Gastroesophageal sphincter (tissue), 4 donors: ENCODE measurements at regions not wholly inside any gene's neighbourhood (a gene's known extent, or its start where the extent isn't known, plus 50 kb on each side); places are given as distances from the start of the nearest gene placed in this dataset.

Experiments
- ATAC-seq: fragments of 150-250 bp; one replicate; pipeline ENCODE4 v1.9.1; 2016; ENCODE audit warnings: mild to moderate bottlenecking, moderate library complexity
- H3K27ac ChIP-seq, 4 donors: fragments of 200-600 bp; sonication (generic) in 3 of 4; 1 replicate in 3 of 4; 2 replicates in 1 of 4; pipeline ENCODE4 v1.5.1; 2016 to 2019
- H3K27me3 ChIP-seq: fragments of 200-600 bp; sonication (generic); one replicate; pipeline ENCODE4 v1.5.1; 2019
- H3K36me3 ChIP-seq, 2 donors: fragments of 200-600 bp; sonication (generic); one replicate each; pipeline ENCODE4 v1.5.1; 2019; ENCODE audit warnings: control low read depth in 1 of 2
- H3K4me1 ChIP-seq, 3 donors: fragments of 200-600 bp; sonication (generic); 1 replicate in 2 of 3; 2 replicates in 1 of 3; pipeline ENCODE4 v1.5.1; 2016 to 2019; ENCODE audit warnings: control low read depth in 2 of 3
- H3K4me3 ChIP-seq, 2 donors: fragments of 200-600 bp; sonication (generic); one replicate each; pipeline ENCODE4 v1.5.1; 2019; ENCODE audit warnings: mild to moderate bottlenecking in 1 of 2, moderate library complexity in 1 of 2
- H3K9me3 ChIP-seq, 3 donors: fragments of 200-600 bp; sonication (generic); one replicate each; pipeline ENCODE4 v1.5.1; 2017 to 2019; ENCODE audit warnings: control low read depth in 2 of 3
- CTCF ChIP-seq, 4 experiments: fragments of 200-600 bp in 2 of 4; fragments of 450-650 bp in 2 of 4; sonication (generic) in 1 of 4; IDR thresholded peaks; one replicate each; pipeline ENCODE4 v1.5.1; 2017 to 2019; ENCODE audit warnings: antibody characterized with exemption in 4 of 4, mild to moderate bottlenecking in 2 of 4, moderate library complexity in 2 of 4
- EP300 ChIP-seq: sonication (generic); formaldehyde crosslinking; IDR thresholded peaks from one replicate; pipeline ENCODE4 v1.6.1; 2017; ENCODE audit warnings: antibody characterized with exemption, mild to moderate bottlenecking
- POLR2A ChIP-seq, 2 donors: fragments of 450-650 bp; IDR thresholded peaks; one replicate each; pipeline ENCODE4 v1.6.1; 2017; ENCODE audit warnings: antibody characterized with exemption in 2 of 2, mild to moderate bottlenecking in 2 of 2, moderate library complexity in 1 of 2
- POLR2AphosphoS5 ChIP-seq: sonication (generic); formaldehyde crosslinking; IDR thresholded peaks from one replicate; pipeline ENCODE4 v1.6.1; 2017; ENCODE audit warnings: antibody characterized with exemption
- WGBS, 2 donors: methylation state at CpG; one replicate each; pipeline ENCODE4 v1.1.5; 2018; ENCODE audit warnings: low coverage in 1 of 2; 5-methylcytosine and 5-hydroxymethylcytosine counted together

GRCh38 chr3:87161851-87162250 is 65.3 kb upstream of the CHMP2B start:
- no peak for ATAC-seq
- no peaks in the 10 kb centered on the region for H3K36me3 ChIP-seq
- WGBS, 2 donors: 46 to 71% methylated on average over 3 of the region's 3 CpGs
- no peak for TF ChIP-seq EP300
- no peak for TF ChIP-seq POLR2AphosphoS5
- TF ChIP-seq POLR2A (IDR thresholded peaks at IDR 0.05): no peak
- TF ChIP-seq CTCF (IDR thresholded peaks at IDR 0.05): no peak
- H3K4me1 ChIP-seq: no peaks in the 10 kb centered on the region
- no peaks in the 10 kb centered on the region for H3K9me3 ChIP-seq
- peaks cover 4% of the 10 kb centered on the region for H3K27me3 ChIP-seq
- H3K27ac ChIP-seq: no peak overlapping the region
- no peak overlapping the region for H3K4me3 ChIP-seq

GRCh38 chr3:87161417-87161816 is 65.7 kb upstream of the CHMP2B start:
- peaks cover 5% of the 10 kb centered on the region for H3K27me3 ChIP-seq
- H3K27ac ChIP-seq: no peak overlapping the region
- 38 to 50% methylated on average over 1 of the region's 1 CpG for WGBS, 2 donors
- ATAC-seq: no peak
- no peaks in the 10 kb centered on the region for H3K9me3 ChIP-seq
- no peak overlapping the region for H3K4me3 ChIP-seq
- H3K4me1 ChIP-seq: no peaks in the 10 kb centered on the region
- TF ChIP-seq POLR2A (IDR thresholded peaks at IDR 0.05) (no peak), POLR2AphosphoS5 (no peak), CTCF (IDR thresholded peaks at IDR 0.05) (no peak)
- no peaks in the 10 kb centered on the region for H3K36me3 ChIP-seq

GRCh38 chr3:87161013-87161412 is 66.1 kb upstream of the CHMP2B start:
- Histone ChIP-seq H3K4me1 (no peaks in the 10 kb centered on the region), H3K9me3 (no peaks in the 10 kb centered on the region)
- WGBS, 2 donors: 61 to 77% methylated on average over 2 to 3 of the region's 3 CpGs

GRCh38 chr3:87158823-87159222 is 68.3 kb upstream of the CHMP2B start:
- WGBS, 2 donors: 20 to 25% methylated on average over 1 of the region's 1 CpG
- peaks cover 5% of the 10 kb centered on the region for H3K27me3 ChIP-seq
- no peak overlapping the region for H3K4me3 ChIP-seq
- no peak for TF ChIP-seq CTCF (IDR thresholded peaks at IDR 0.05)
- no peak for TF ChIP-seq EP300
- no peak for TF ChIP-seq POLR2AphosphoS5
- no peak for TF ChIP-seq POLR2A (IDR thresholded peaks at IDR 0.05)
- H3K4me1 ChIP-seq: no peaks in the 10 kb centered on the region
- H3K27ac ChIP-seq: no peak overlapping the region
- no peak for ATAC-seq
- H3K9me3 ChIP-seq: no peaks in the 10 kb centered on the region
- H3K36me3 ChIP-seq: no peaks in the 10 kb centered on the region

More at GRCh38 chr3:87161013-87161412, 66.1 kb upstream of the CHMP2B start:
- Histone ChIP-seq H3K36me3 (no peaks in the 10 kb centered on the region), H3K27me3 (peaks cover 5% of the 10 kb centered on the region), H3K27ac (no peak overlapping the region), H3K4me3 (no peak overlapping the region)
- TF ChIP-seq POLR2AphosphoS5 (no peak), POLR2A (IDR thresholded peaks at IDR 0.05) (no peak), EP300 (no peak), CTCF (IDR thresholded peaks at IDR 0.05) (no peak)
- ATAC-seq: no peak

GRCh38 chr3:87148020-87148419 is 79.1 kb upstream of the CHMP2B start:
- Histone ChIP-seq H3K4me1 (no peaks in the 10 kb centered on the region), H3K27me3 (no peaks in the 10 kb centered on the region), H3K36me3 (no peaks in the 10 kb centered on the region), H3K4me3 (no peak overlapping the region), H3K9me3 (no peaks in the 10 kb centered on the region), H3K27ac (no peak overlapping the region)
- no peak for ATAC-seq
- WGBS, 2 donors: 74 to 82% methylated on average over 3 of the region's 3 CpGs
- TF ChIP-seq POLR2A (IDR thresholded peaks at IDR 0.05): no peak
- TF ChIP-seq POLR2AphosphoS5: no peak
- TF ChIP-seq CTCF (IDR thresholded peaks at IDR 0.05): no peak
